Mammary epithelial cell (primary cell): ENCODE measurements at regions not wholly inside any gene's neighbourhood (a gene's known extent, or its start where the extent isn't known, plus 50 kb on each side); places are given as distances from the start of the nearest gene placed in this dataset.

Experiments
- EZH2 ChIP-seq: IDR thresholded peaks from 2 replicates; pipeline ENCODE4 v1.6.1; 2012; ENCODE audit warnings: low read length, inconsistent platforms, borderline replicate concordance
- TF ChIP-seq, protein P1 (sequence below), 2 donors: IDR thresholded peaks in 1 of 2; conservative IDR thresholded peaks in 1 of 2; 2 replicates each; pipeline ENCODE4 v1.5.1; 2011 to 2012; ENCODE audit warnings: inconsistent platforms in 2 of 2, low read length in 2 of 2, mild to moderate bottlenecking in 2 of 2, control low read depth in 1 of 2, low read depth in 1 of 2; ENCODE audit not compliant: insufficient read depth in 1 of 2; ENCODE audit errors: extremely low read depth in 1 of 2

DNA sequence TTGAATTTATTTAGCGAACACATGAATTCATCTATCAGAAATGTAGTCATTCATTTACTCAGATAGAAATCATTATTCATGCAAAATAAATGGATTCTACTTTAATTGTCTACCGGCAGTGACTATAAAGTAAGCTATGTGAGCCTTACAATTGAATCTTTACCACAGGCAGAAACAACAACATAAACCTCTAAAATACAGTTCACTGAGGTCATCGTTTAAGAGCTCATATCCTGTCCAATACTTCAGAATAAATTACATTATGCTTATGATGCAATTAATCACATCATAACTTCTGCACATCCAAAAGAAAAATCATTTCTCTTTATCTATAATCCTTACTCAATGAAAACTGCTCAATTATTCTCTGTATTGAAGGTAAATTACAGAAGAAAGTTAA, 244.7 kb downstream of the HNMT start:
- no peak for TF ChIP-seq EZH2
- TF ChIP-seq, protein P1, sequence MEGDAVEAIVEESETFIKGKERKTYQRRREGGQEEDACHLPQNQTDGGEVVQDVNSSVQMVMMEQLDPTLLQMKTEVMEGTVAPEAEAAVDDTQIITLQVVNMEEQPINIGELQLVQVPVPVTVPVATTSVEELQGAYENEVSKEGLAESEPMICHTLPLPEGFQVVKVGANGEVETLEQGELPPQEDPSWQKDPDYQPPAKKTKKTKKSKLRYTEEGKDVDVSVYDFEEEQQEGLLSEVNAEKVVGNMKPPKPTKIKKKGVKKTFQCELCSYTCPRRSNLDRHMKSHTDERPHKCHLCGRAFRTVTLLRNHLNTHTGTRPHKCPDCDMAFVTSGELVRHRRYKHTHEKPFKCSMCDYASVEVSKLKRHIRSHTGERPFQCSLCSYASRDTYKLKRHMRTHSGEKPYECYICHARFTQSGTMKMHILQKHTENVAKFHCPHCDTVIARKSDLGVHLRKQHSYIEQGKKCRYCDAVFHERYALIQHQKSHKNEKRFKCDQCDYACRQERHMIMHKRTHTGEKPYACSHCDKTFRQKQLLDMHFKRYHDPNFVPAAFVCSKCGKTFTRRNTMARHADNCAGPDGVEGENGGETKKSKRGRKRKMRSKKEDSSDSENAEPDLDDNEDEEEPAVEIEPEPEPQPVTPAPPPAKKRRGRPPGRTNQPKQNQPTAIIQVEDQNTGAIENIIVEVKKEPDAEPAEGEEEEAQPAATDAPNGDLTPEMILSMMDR (conservative IDR thresholded peaks at IDR 0.05 in 1 of 2, IDR thresholded peaks at IDR 0.05 in 1 of 2; ENCODE audit: extremely low read depth in 1 of 2, insufficient read depth in 1 of 2, low read depth in 1 of 2, low read length in 2 of 2): no peak
